Cardiac muscle cell (in vitro differentiated cells and primary cell): ENCODE measurements at regions not wholly inside any gene's neighbourhood (a gene's known extent, or its start where the extent isn't known, plus 50 kb on each side); places are given as distances from the start of the nearest gene placed in this dataset.
A peak's percentile ranks its signal among the peaks of the same experiment; 100 is the strongest.
"Not testable (repeated sequence)": the region's sequence is repeated elsewhere in the genome, so short reads cannot be mapped to it uniquely, and the experiment has no call there.

ENCODE experiments used
- DNase-seq, 2 donors: peaks; one replicate each; pipeline versions ENCODE4 v3.0.0 to v3.0.0-alpha.2; 2010 to 2017; ENCODE audit warnings: low read depth in 1 of 2, low spot score in 1 of 2
- H3K27ac ChIP-seq: fragments of 200-600 bp; sonication (generic); 2 replicates; pipeline ENCODE4 v1.5.1; 2016
- H3K27me3 ChIP-seq: fragments of 200-600 bp; sonication (generic); 2 replicates; pipeline ENCODE4 v1.6.0; 2016; ENCODE audit warnings: control low read depth
- H3K36me3 ChIP-seq: fragments of 200-600 bp; sonication (generic); 2 replicates; pipeline ENCODE4 v1.5.1; 2016; ENCODE audit warnings: control low read depth
- H3K4me1 ChIP-seq: fragments of 200-600 bp; sonication (generic); 2 replicates; pipeline ENCODE4 v1.8.1; 2017; ENCODE audit warnings: low read depth, mild to moderate bottlenecking, mixed run types
- H3K4me3 ChIP-seq: fragments of 200-600 bp; sonication (generic); 2 replicates; pipeline ENCODE4 v1.5.1; 2016; ENCODE audit warnings: mild to moderate bottlenecking
- H3K9me3 ChIP-seq: fragments of 200-600 bp; sonication (generic); 2 replicates; pipeline ENCODE4 v1.5.1; 2017; ENCODE audit warnings: low read depth, mild to moderate bottlenecking, control low read depth
- CTCF ChIP-seq: IDR thresholded peaks from 2 replicates; pipeline ENCODE4 v1.5.1; 2012; ENCODE audit warnings: low read depth, mild to moderate bottlenecking, low read length

- H3K4me1 ChIP-seq: no peaks in the 10 kb centered on the region
- H3K27me3 ChIP-seq: no peaks in the 10 kb centered on the region
- no peak overlapping the region for H3K4me3 ChIP-seq
- no peak overlapping the region for H3K27ac ChIP-seq
- no peaks in the 10 kb centered on the region for H3K36me3 ChIP-seq
- H3K9me3 ChIP-seq: no peaks in the 10 kb centered on the region
- no peak for DNase-seq
- TF ChIP-seq CTCF: no peak
These were observed 395.4 kb downstream of the ZNF804A start for GRCh38 chr2:184993746-184994145.

GRCh38 chr2:185006481-185006880 is 408.2 kb downstream of the ZNF804A start:
- Histone ChIP-seq H3K9me3 (peaks cover 3% of the 10 kb centered on the region), H3K27me3 (no peaks in the 10 kb centered on the region), H3K27ac (no peak overlapping the region), H3K36me3 (no peaks in the 10 kb centered on the region), H3K4me3 (no peak overlapping the region), H3K4me1 (no peaks in the 10 kb centered on the region)
- DNase-seq: no peak
- TF ChIP-seq CTCF: no peak

- Histone ChIP-seq H3K36me3 (no peaks in the 10 kb centered on the region), H3K4me3 (no peak overlapping the region), H3K27ac (no peak overlapping the region), H3K9me3 (peaks cover 3% of the 10 kb centered on the region), H3K27me3 (no peaks in the 10 kb centered on the region), H3K4me1 (no peaks in the 10 kb centered on the region)
- no peak for TF ChIP-seq CTCF
- peak in 1 of 2 donors; percentile 2 for DNase-seq
These were observed 414.3 kb downstream of the ZNF804A start for GRCh38 chr2:185012643-185013042.

- Histone ChIP-seq H3K9me3 (peaks cover 3% of the 10 kb centered on the region), H3K27me3 (no peaks in the 10 kb centered on the region), H3K4me3 (no peak overlapping the region), H3K36me3 (no peaks in the 10 kb centered on the region), H3K4me1 (no peaks in the 10 kb centered on the region), H3K27ac (no peak overlapping the region)
- no peak for DNase-seq
- no peak for TF ChIP-seq CTCF
These were observed 415.7 kb downstream of the ZNF804A start for GRCh38 chr2:185014076-185014475.

GRCh38 chr2:185025891-185026290 is 427.6 kb downstream of the ZNF804A start:
- H3K36me3 ChIP-seq, DNase-seq, H3K4me3 ChIP-seq, H3K27ac ChIP-seq, H3K27me3 ChIP-seq, H3K9me3 ChIP-seq, H3K4me1 ChIP-seq: not testable (repeated sequence)

GRCh38 chr2:185035906-185036305 is 437.6 kb downstream of the ZNF804A start:
- no peak for DNase-seq
- Histone ChIP-seq H3K36me3 (no peaks in the 10 kb centered on the region), H3K27me3 (no peaks in the 10 kb centered on the region), H3K4me1 (no peaks in the 10 kb centered on the region), H3K9me3 (no peaks in the 10 kb centered on the region), H3K27ac (no peak overlapping the region), H3K4me3 (no peak overlapping the region)
- no peak for TF ChIP-seq CTCF
